GM12891 (cell line): ENCODE measurements at regions not wholly inside any gene's neighbourhood (a gene's known extent, or its start where the extent isn't known, plus 50 kb on each side); places are given as distances from the start of the nearest gene placed in this dataset.

Experiments used
- DNase-seq: peaks from one replicate; pipeline ENCODE4 v3.0.0; 2011; ENCODE audit warnings: low spot score; ENCODE audit not compliant: insufficient read length
- FAIRE-seq: peaks from 2 replicates; lab custom pipeline; 2011; peaks lifted over from hg19 to GRCh38; lab: Jason Lieb, UNC
- PAX5 ChIP-seq: IDR thresholded peaks from 2 replicates; pipeline ENCODE4 v1.6.1; 2011; ENCODE audit warnings: low read length, moderate library complexity, mild to moderate bottlenecking; ENCODE audit not compliant: insufficient read depth, severe bottlenecking
- POLR2A ChIP-seq: IDR thresholded peaks from 2 replicates; pipeline ENCODE4 v1.6.1; 2011; ENCODE audit warnings: low read depth, low read length, control low read depth
- POLR2AphosphoS5 ChIP-seq: IDR thresholded peaks from 2 replicates; pipeline ENCODE4 v1.6.1; 2011; ENCODE audit warnings: low read depth, low read length, control low read depth
- POU2F2 ChIP-seq: IDR thresholded peaks from 2 replicates; pipeline ENCODE4 v1.6.1; 2011; ENCODE audit warnings: low read depth, mild to moderate bottlenecking, control low read depth, low read length, moderate library complexity
- SPI1 ChIP-seq: IDR thresholded peaks from 2 replicates; pipeline ENCODE4 v1.6.1; 2011; ENCODE audit warnings: low read depth, low read length, control low read depth
- TAF1 ChIP-seq: IDR thresholded peaks from 2 replicates; pipeline ENCODE4 v1.6.1; 2011; ENCODE audit warnings: low read depth, low read length, control low read depth

- no peak for DNase-seq
- no peak for TF ChIP-seq PAX5
- TF ChIP-seq SPI1: no peak
- no peak for TF ChIP-seq POU2F2
- TF ChIP-seq POLR2A: no peak
- TF ChIP-seq POLR2AphosphoS5: no peak
- no peak for TF ChIP-seq TAF1
- no peak for FAIRE-seq
Measured at GRCh38 chr4:18294021-18294420, 272.5 kb upstream of the LCORL start.

GRCh38 chr4:18292411-18292810, 270.9 kb upstream of the LCORL start:
- FAIRE-seq (no peak), DNase-seq (no peak)
- no peak for TF ChIP-seq TAF1

GRCh38 chr4:18291981-18292380, 270.4 kb upstream of the LCORL start:
- DNase-seq (no peak), FAIRE-seq (no peak)
- TF ChIP-seq TAF1 (no peak), POLR2A (no peak), PAX5 (no peak), POU2F2 (no peak), SPI1 (no peak), POLR2AphosphoS5 (no peak)

- TF ChIP-seq POU2F2: no peak
- no peak for TF ChIP-seq POLR2AphosphoS5
- TF ChIP-seq TAF1: no peak
- DNase-seq (no peak), FAIRE-seq (no peak)
Measured at GRCh38 chr4:18291256-18291655, 269.7 kb upstream of the LCORL start.

GRCh38 chr4:18285357-18285756, 263.8 kb upstream of the LCORL start:
- no peak for FAIRE-seq
- TF ChIP-seq POU2F2: no peak
- no peak for TF ChIP-seq POLR2A
- TF ChIP-seq POLR2AphosphoS5: no peak
- no peak for TF ChIP-seq SPI1
- no peak for TF ChIP-seq TAF1
- no peak for TF ChIP-seq PAX5

GRCh38 chr4:18278244-18278643, 256.7 kb upstream of the LCORL start:
- FAIRE-seq (no peak), DNase-seq (no peak)
- TF ChIP-seq TAF1 (no peak), POLR2AphosphoS5 (no peak), POU2F2 (no peak), PAX5 (no peak), POLR2A (no peak), SPI1 (no peak)

More at GRCh38 chr4:18285357-18285756, 263.8 kb upstream of the LCORL start:
- DNase-seq: no peak

GRCh38 chr4:18262832-18263231, 241.3 kb upstream of the LCORL start:
- FAIRE-seq (no peak), DNase-seq (no peak)
- TF ChIP-seq PAX5 (no peak), POLR2AphosphoS5 (no peak)

GRCh38 chr4:18252052-18252451, 230.5 kb upstream of the LCORL start:
- FAIRE-seq (no peak), DNase-seq (no peak)
- TF ChIP-seq POLR2AphosphoS5 (no peak), POLR2A (no peak), SPI1 (no peak), POU2F2 (no peak), PAX5 (no peak), TAF1 (no peak)

GRCh38 chr4:18250564-18250963, 229.0 kb upstream of the LCORL start:
- FAIRE-seq (no peak), DNase-seq (no peak)
- TF ChIP-seq SPI1 (no peak), POLR2AphosphoS5 (no peak), TAF1 (no peak), PAX5 (no peak), POU2F2 (no peak), POLR2A (no peak)

GRCh38 chr4:18248611-18249010, 227.1 kb upstream of the LCORL start:
- no peak for DNase-seq
- TF ChIP-seq POLR2A: no peak
- no peak for TF ChIP-seq POU2F2
- TF ChIP-seq TAF1: no peak
- TF ChIP-seq PAX5: no peak
- TF ChIP-seq POLR2AphosphoS5: no peak
- TF ChIP-seq SPI1: no peak
- FAIRE-seq: no peak

GRCh38 chr4:18247189-18247588, 225.6 kb upstream of the LCORL start:
- FAIRE-seq (no peak), DNase-seq (no peak)
- TF ChIP-seq SPI1 (no peak), POU2F2 (no peak), PAX5 (no peak), TAF1 (no peak), POLR2AphosphoS5 (no peak), POLR2A (no peak)
